DOHH2 (cell line): ENCODE measurements at regions not wholly inside any gene's neighbourhood (a gene's known extent, or its start where the extent isn't known, plus 50 kb on each side); places are given as distances from the start of the nearest gene placed in this dataset.

Experiments
- EZH2phosphoT487 ChIP-seq: fragments of 200-600 bp; sonication (generic); IDR thresholded peaks from 2 replicates; pipeline ENCODE4 v1.6.1; 2017; ENCODE audit warnings: borderline replicate concordance, mild to moderate bottlenecking, antibody characterized with exemption, low read length, moderate library complexity, mixed read lengths
- TF ChIP-seq, protein P1 (sequence below): fragments of 200-600 bp; sonication (generic); IDR thresholded peaks from one replicate; pipeline ENCODE4 v1.5.1; 2014; ENCODE audit warnings: antibody characterized with exemption, mild to moderate bottlenecking, low read depth, low read length; ENCODE audit not compliant: poor library complexity, severe bottlenecking

GRCh38 chr15:48025118-48025517 lies 95.7 kb upstream of the SLC24A5 start:
- TF ChIP-seq, protein P1, sequence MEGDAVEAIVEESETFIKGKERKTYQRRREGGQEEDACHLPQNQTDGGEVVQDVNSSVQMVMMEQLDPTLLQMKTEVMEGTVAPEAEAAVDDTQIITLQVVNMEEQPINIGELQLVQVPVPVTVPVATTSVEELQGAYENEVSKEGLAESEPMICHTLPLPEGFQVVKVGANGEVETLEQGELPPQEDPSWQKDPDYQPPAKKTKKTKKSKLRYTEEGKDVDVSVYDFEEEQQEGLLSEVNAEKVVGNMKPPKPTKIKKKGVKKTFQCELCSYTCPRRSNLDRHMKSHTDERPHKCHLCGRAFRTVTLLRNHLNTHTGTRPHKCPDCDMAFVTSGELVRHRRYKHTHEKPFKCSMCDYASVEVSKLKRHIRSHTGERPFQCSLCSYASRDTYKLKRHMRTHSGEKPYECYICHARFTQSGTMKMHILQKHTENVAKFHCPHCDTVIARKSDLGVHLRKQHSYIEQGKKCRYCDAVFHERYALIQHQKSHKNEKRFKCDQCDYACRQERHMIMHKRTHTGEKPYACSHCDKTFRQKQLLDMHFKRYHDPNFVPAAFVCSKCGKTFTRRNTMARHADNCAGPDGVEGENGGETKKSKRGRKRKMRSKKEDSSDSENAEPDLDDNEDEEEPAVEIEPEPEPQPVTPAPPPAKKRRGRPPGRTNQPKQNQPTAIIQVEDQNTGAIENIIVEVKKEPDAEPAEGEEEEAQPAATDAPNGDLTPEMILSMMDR = no peak
- TF ChIP-seq EZH2phosphoT487 = no peak
